ENCODE measurements at regions not wholly inside any gene's neighbourhood (a gene's known extent, or its start where the extent isn't known, plus 50 kb on each side); places are given as distances from the start of the nearest gene placed in this dataset.

DNA sequence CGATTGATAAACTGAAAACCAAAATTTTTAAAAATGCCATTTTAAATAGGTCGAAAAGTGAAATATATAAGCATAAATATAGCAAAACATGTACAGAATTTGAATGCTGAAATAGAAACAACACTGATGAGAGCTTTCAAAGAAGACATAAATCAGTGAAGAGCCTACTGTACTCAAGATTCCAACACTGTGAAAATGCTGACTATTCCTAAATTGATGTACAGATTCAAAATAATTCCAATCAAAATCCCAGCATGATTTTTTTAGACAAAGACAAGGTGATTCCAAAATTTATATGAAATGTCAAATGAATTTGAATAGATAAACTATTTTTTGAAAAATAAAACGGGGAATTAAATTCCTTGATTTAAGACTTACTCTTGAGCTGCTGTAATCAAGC is 1010.4 kb downstream of the TBC1D22A start:
- Histone ChIP-seq H3K4me1 (ENCODE audit: control insufficient read depth in 1 of 2, insufficient read depth in 2 of 2, low read length in 2 of 2) (no peaks in the 10 kb centered on the region), H3K27me3 (ENCODE audit: control insufficient read depth in 1 of 2, insufficient read depth in 2 of 2, low read length in 2 of 2) (no peaks in the 10 kb centered on the region), H3K9me3 (ENCODE audit: control insufficient read depth in 1 of 2, low read length in 2 of 2) (no peaks in the 10 kb centered on the region), H3K4me3 (ENCODE audit: low read depth in 1 of 2, low read length in 2 of 2) (no peak overlapping the region), H3K27ac (ENCODE audit: low read depth, low read length) (no peak overlapping the region), H3K9ac (ENCODE audit: low read depth in 1 of 2, low read length in 2 of 2) (no peak overlapping the region), H3K36me3 (ENCODE audit: control insufficient read depth in 1 of 2, insufficient read depth in 2 of 2, low read length in 2 of 2) (no peaks in the 10 kb centered on the region)

GRCh38 chr22:47769652-47770051 is 1007.2 kb downstream of the TBC1D22A start:
- H3K9ac ChIP-seq (ENCODE audit: low read depth in 1 of 2, low read length in 2 of 2), result no peak overlapping the region
- peaks cover 0 to 5% of the 10 kb centered on the region in 2 donors for H3K27me3 ChIP-seq (ENCODE audit: control insufficient read depth in 1 of 2, insufficient read depth in 2 of 2, low read length in 2 of 2)
- no peaks in the 10 kb centered on the region for H3K9me3 ChIP-seq (ENCODE audit: control insufficient read depth in 1 of 2, low read length in 2 of 2)
- H3K36me3 ChIP-seq (ENCODE audit: control insufficient read depth in 1 of 2, insufficient read depth in 2 of 2, low read length in 2 of 2), result no peaks in the 10 kb centered on the region
- H3K4me1 ChIP-seq (ENCODE audit: control insufficient read depth in 1 of 2, insufficient read depth in 2 of 2, low read length in 2 of 2), result no peaks in the 10 kb centered on the region
- no peak overlapping the region for H3K4me3 ChIP-seq (ENCODE audit: low read depth in 1 of 2, low read length in 2 of 2)
- no peak overlapping the region for H3K27ac ChIP-seq (ENCODE audit: low read depth, low read length)

- Histone ChIP-seq H3K4me3 (ENCODE audit: low read depth in 1 of 2, low read length in 2 of 2) (no peak overlapping the region), H3K27me3 (ENCODE audit: control insufficient read depth in 1 of 2, insufficient read depth in 2 of 2, low read length in 2 of 2) (peaks cover 0 to 5% of the 10 kb centered on the region in 2 donors), H3K4me1 (ENCODE audit: control insufficient read depth in 1 of 2, insufficient read depth in 2 of 2, low read length in 2 of 2) (no peaks in the 10 kb centered on the region), H3K9ac (ENCODE audit: low read depth in 1 of 2, low read length in 2 of 2) (no peak overlapping the region), H3K27ac (ENCODE audit: low read depth, low read length) (no peak overlapping the region), H3K9me3 (ENCODE audit: control insufficient read depth in 1 of 2, low read length in 2 of 2) (no peaks in the 10 kb centered on the region), H3K36me3 (ENCODE audit: control insufficient read depth in 1 of 2, insufficient read depth in 2 of 2, low read length in 2 of 2) (no peaks in the 10 kb centered on the region)
Observed at GRCh38 chr22:47768027-47768426, 1005.6 kb downstream of the TBC1D22A start.

DNA sequence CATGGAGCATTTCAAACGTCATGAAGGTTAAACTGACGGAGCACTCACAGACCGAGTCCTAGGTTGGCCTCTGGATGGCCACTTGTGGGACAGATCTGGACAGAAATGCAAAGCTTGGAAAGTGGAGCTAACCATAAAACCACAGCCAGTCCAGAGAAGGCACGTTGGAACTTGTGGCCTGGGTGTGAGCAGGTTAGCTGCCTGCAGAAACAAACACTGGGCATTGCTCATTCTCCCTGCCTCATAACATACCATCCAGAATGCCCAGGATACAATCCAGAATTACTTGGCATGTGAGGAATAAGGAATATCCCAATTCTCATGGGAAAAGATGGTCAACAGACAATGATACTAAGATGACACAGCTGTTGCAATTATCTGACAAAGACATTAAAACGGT is 1005.0 kb downstream of the TBC1D22A start:
- Histone ChIP-seq H3K27ac (ENCODE audit: low read depth, low read length) (no peak overlapping the region), H3K27me3 (ENCODE audit: control insufficient read depth in 1 of 2, insufficient read depth in 2 of 2, low read length in 2 of 2) (peaks cover 0 to 5% of the 10 kb centered on the region in 2 donors), H3K4me3 (ENCODE audit: low read depth in 1 of 2, low read length in 2 of 2) (no peak overlapping the region), H3K9ac (ENCODE audit: low read depth in 1 of 2, low read length in 2 of 2) (no peak overlapping the region), H3K4me1 (ENCODE audit: control insufficient read depth in 1 of 2, insufficient read depth in 2 of 2, low read length in 2 of 2) (no peaks in the 10 kb centered on the region), H3K9me3 (ENCODE audit: control insufficient read depth in 1 of 2, low read length in 2 of 2) (no peaks in the 10 kb centered on the region), H3K36me3 (ENCODE audit: control insufficient read depth in 1 of 2, insufficient read depth in 2 of 2, low read length in 2 of 2) (no peaks in the 10 kb centered on the region)

DNA sequence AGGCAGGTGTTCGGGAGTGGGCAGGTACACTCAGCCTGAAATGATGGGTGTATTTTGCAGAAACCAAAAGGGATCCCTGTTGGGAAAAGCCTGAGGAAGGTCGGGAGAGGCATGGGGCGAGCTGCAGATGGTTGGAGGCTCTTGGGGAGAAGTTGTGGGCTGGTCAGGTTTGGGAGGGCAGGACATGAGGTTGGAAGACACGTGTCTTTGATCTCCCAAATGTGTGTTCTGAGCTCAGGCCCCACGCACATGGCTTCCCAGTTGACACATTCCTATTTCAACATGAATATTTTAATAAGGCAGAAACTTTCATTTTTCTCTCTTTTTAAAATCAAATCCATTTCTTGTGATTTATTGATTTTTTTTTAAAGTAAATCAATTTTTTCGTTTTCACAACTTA is 1003.3 kb downstream of the TBC1D22A start:
- Histone ChIP-seq H3K9me3 (ENCODE audit: control insufficient read depth in 1 of 2, low read length in 2 of 2) (no peaks in the 10 kb centered on the region), H3K9ac (ENCODE audit: low read depth in 1 of 2, low read length in 2 of 2) (no peak overlapping the region), H3K4me3 (ENCODE audit: low read depth in 1 of 2, low read length in 2 of 2) (no peak overlapping the region), H3K4me1 (ENCODE audit: control insufficient read depth in 1 of 2, insufficient read depth in 2 of 2, low read length in 2 of 2) (no peaks in the 10 kb centered on the region), H3K36me3 (ENCODE audit: control insufficient read depth in 1 of 2, insufficient read depth in 2 of 2, low read length in 2 of 2) (no peaks in the 10 kb centered on the region), H3K27me3 (ENCODE audit: control insufficient read depth in 1 of 2, insufficient read depth in 2 of 2, low read length in 2 of 2) (peaks cover 0 to 7% of the 10 kb centered on the region in 2 donors), H3K27ac (ENCODE audit: low read depth, low read length) (no peak overlapping the region)

DNA sequence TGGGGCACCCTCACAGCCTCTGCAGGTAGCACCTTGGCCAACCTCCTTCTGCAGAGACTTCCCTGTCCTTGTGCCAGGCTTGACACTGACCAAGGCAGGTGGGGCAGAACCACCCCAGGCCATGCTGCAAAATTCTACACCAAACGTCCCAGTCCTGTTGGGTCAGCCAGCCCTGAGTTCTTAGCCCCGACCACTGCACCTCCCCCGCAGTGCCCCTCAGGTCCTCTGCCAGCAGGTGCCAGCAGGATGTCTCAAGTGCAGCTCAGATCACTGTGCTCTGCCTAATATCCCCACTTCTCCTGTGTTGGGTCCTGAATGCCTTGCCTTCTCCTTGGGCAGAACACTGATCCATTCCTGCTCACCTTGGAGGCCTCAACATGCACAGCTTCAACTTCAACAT is 999.7 kb downstream of the TBC1D22A start:
- H3K4me1 ChIP-seq (ENCODE audit: control insufficient read depth in 1 of 2, insufficient read depth in 2 of 2, low read length in 2 of 2), result no peaks in the 10 kb centered on the region
- no peak overlapping the region for H3K9ac ChIP-seq (ENCODE audit: low read depth in 1 of 2, low read length in 2 of 2)
- H3K27me3 ChIP-seq (ENCODE audit: control insufficient read depth in 1 of 2, insufficient read depth in 2 of 2, low read length in 2 of 2), result peaks cover 0 to 7% of the 10 kb centered on the region in 2 donors
- H3K36me3 ChIP-seq (ENCODE audit: control insufficient read depth in 1 of 2, insufficient read depth in 2 of 2, low read length in 2 of 2), result no peaks in the 10 kb centered on the region
- no peak overlapping the region for H3K4me3 ChIP-seq (ENCODE audit: low read depth in 1 of 2, low read length in 2 of 2)
- H3K27ac ChIP-seq (ENCODE audit: low read depth, low read length), result no peak overlapping the region
- H3K9me3 ChIP-seq (ENCODE audit: control insufficient read depth in 1 of 2, low read length in 2 of 2), result no peaks in the 10 kb centered on the region

- Histone ChIP-seq H3K4me1 (ENCODE audit: control insufficient read depth in 1 of 2, insufficient read depth in 2 of 2, low read length in 2 of 2) (no peaks in the 10 kb centered on the region), H3K9me3 (ENCODE audit: control insufficient read depth in 1 of 2, low read length in 2 of 2) (peaks cover 0 to 3% of the 10 kb centered on the region in 2 donors), H3K4me3 (ENCODE audit: low read depth in 1 of 2, low read length in 2 of 2) (no peak overlapping the region), H3K36me3 (ENCODE audit: control insufficient read depth in 1 of 2, insufficient read depth in 2 of 2, low read length in 2 of 2) (no peaks in the 10 kb centered on the region), H3K9ac (ENCODE audit: low read depth in 1 of 2, low read length in 2 of 2) (no peak overlapping the region), H3K27ac (ENCODE audit: low read depth, low read length) (no peak overlapping the region), H3K27me3 (ENCODE audit: control insufficient read depth in 1 of 2, insufficient read depth in 2 of 2, low read length in 2 of 2) (peaks cover 0 to 3% of the 10 kb centered on the region in 2 donors)
Observed at GRCh38 chr22:47759909-47760308, 997.5 kb downstream of the TBC1D22A start.

GRCh38 chr22:47757741-47758140 is 995.3 kb downstream of the TBC1D22A start:
- Histone ChIP-seq H3K27ac (ENCODE audit: low read depth, low read length) (no peak overlapping the region), H3K4me3 (ENCODE audit: low read depth in 1 of 2, low read length in 2 of 2) (no peak overlapping the region), H3K4me1 (ENCODE audit: control insufficient read depth in 1 of 2, insufficient read depth in 2 of 2, low read length in 2 of 2) (no peaks in the 10 kb centered on the region), H3K36me3 (ENCODE audit: control insufficient read depth in 1 of 2, insufficient read depth in 2 of 2, low read length in 2 of 2) (no peaks in the 10 kb centered on the region), H3K27me3 (ENCODE audit: control insufficient read depth in 1 of 2, insufficient read depth in 2 of 2, low read length in 2 of 2) (peaks cover 0 to 3% of the 10 kb centered on the region in 2 donors), H3K9me3 (ENCODE audit: control insufficient read depth in 1 of 2, low read length in 2 of 2) (peaks cover 0 to 3% of the 10 kb centered on the region in 2 donors), H3K9ac (ENCODE audit: low read depth in 1 of 2, low read length in 2 of 2) (no peak overlapping the region)

DNA sequence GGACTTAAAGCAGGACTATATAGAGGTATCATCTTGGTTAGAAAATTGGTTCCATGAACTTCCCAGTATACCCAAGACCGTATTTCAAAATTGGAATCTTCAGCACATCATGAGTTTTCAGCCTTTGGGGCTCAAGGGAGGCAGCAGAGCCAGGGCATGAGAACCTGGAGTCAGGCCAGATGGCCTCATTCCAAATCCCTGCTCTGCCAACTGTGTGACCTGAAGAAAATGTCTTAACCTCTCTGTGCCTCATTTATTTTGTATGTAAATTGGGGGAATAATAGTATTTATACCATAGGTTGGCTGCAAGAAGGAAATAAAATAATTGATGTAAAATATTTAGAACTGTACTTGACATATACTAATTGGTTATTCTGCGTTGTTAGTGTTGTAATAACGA is 987.6 kb downstream of the TBC1D22A start:
- no peaks in the 10 kb centered on the region for H3K27me3 ChIP-seq (ENCODE audit: control insufficient read depth in 1 of 2, insufficient read depth in 2 of 2, low read length in 2 of 2)
- H3K9me3 ChIP-seq (ENCODE audit: control insufficient read depth in 1 of 2, low read length in 2 of 2), result no peaks in the 10 kb centered on the region
- H3K4me3 ChIP-seq (ENCODE audit: low read depth in 1 of 2, low read length in 2 of 2), result no peak overlapping the region

DNA sequence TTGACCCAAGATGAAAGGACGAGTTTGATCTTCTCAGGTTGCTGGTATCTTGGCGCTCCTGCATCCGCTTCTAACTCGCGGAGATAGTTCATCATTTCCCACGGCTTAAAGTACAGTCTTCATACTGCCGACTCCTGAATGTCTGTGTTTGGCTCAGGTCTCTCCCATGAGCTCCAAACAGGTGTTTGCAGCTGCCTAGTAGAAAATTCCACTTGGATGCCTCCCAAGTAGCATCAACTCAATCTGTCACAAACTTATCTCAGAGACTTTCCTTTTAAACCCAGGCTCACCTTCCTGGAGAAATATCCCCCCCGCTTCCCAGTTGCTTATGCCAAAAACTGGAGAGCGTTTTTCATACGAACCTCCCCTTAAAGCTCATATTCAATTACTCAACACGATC is 986.5 kb downstream of the TBC1D22A start:
- no peaks in the 10 kb centered on the region for H3K36me3 ChIP-seq (ENCODE audit: control insufficient read depth in 1 of 2, insufficient read depth in 2 of 2, low read length in 2 of 2)
- no peaks in the 10 kb centered on the region for H3K27me3 ChIP-seq (ENCODE audit: control insufficient read depth in 1 of 2, insufficient read depth in 2 of 2, low read length in 2 of 2)
- no peak overlapping the region for H3K27ac ChIP-seq (ENCODE audit: low read depth, low read length)
- no peak overlapping the region for H3K4me3 ChIP-seq (ENCODE audit: low read depth in 1 of 2, low read length in 2 of 2)
- H3K9ac ChIP-seq (ENCODE audit: low read depth in 1 of 2, low read length in 2 of 2), result no peak overlapping the region
- no peaks in the 10 kb centered on the region for H3K9me3 ChIP-seq (ENCODE audit: control insufficient read depth in 1 of 2, low read length in 2 of 2)
- H3K4me1 ChIP-seq (ENCODE audit: control insufficient read depth in 1 of 2, insufficient read depth in 2 of 2, low read length in 2 of 2), result no peaks in the 10 kb centered on the region

More for the DNA sequence above, 987.6 kb downstream of the TBC1D22A start:
- Histone ChIP-seq H3K4me1 (ENCODE audit: control insufficient read depth in 1 of 2, insufficient read depth in 2 of 2, low read length in 2 of 2) (no peaks in the 10 kb centered on the region), H3K27ac (ENCODE audit: low read depth, low read length) (no peak overlapping the region), H3K36me3 (ENCODE audit: control insufficient read depth in 1 of 2, insufficient read depth in 2 of 2, low read length in 2 of 2) (no peaks in the 10 kb centered on the region), H3K9ac (ENCODE audit: low read depth in 1 of 2, low read length in 2 of 2) (no peak overlapping the region)

DNA sequence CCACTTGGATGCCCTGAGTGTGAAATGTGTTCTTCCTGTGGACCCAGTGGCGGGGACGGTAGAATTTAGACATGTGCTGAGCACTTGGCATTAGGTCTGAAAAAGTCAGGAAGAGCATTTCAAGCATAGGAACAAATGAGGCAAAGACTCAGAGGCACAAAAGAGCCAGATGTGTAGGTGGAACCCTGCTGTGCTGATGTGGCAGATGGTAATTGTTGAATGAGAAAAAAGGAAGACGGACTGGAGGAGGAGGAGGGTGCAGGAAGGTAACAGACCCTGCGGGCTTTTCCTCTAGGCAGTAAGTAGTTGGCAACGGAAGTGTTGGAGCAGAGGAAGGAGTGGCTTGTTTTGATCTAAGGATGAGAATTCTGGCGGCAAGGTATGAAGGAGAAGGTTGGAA is 985.8 kb downstream of the TBC1D22A start:
- Histone ChIP-seq H3K9ac (ENCODE audit: low read depth in 1 of 2, low read length in 2 of 2) (no peak overlapping the region), H3K27me3 (ENCODE audit: control insufficient read depth in 1 of 2, insufficient read depth in 2 of 2, low read length in 2 of 2) (no peaks in the 10 kb centered on the region), H3K4me3 (ENCODE audit: low read depth in 1 of 2, low read length in 2 of 2) (no peak overlapping the region), H3K9me3 (ENCODE audit: control insufficient read depth in 1 of 2, low read length in 2 of 2) (no peaks in the 10 kb centered on the region), H3K27ac (ENCODE audit: low read depth, low read length) (no peak overlapping the region), H3K4me1 (ENCODE audit: control insufficient read depth in 1 of 2, insufficient read depth in 2 of 2, low read length in 2 of 2) (no peaks in the 10 kb centered on the region), H3K36me3 (ENCODE audit: control insufficient read depth in 1 of 2, insufficient read depth in 2 of 2, low read length in 2 of 2) (no peaks in the 10 kb centered on the region)

Measured in duodenal mucosa (tissue), 2 donors.